Kidney (tissue), 13 donors: ENCODE measurements at regions not wholly inside any gene's neighbourhood (a gene's known extent, or its start where the extent isn't known, plus 50 kb on each side); places are given as distances from the start of the nearest gene placed in this dataset.

ENCODE experiments used
- DNase-seq, 5 donors: peaks; one replicate each; pipeline ENCODE4 v3.0.0-alpha.2; 2013 to 2020
- FAIRE-seq: peaks from 2 replicates; lab custom pipeline; 2012; peaks lifted over from hg19 to GRCh38; lab: Jason Lieb, UNC
- H3K27ac ChIP-seq, 2 donors: one replicate each; pipeline ENCODE4 v1.7.0; 2013; ENCODE audit warnings: low read depth in 2 of 2, low read length in 2 of 2, inconsistent platforms in 1 of 2
- H3K27me3 ChIP-seq: one replicate; pipeline ENCODE4 v1.7.1; 2013; ENCODE audit warnings: low read length, inconsistent platforms; ENCODE audit not compliant: control insufficient read depth, insufficient read depth
- H3K36me3 ChIP-seq, 3 donors: one replicate each; pipeline versions ENCODE4 v1.7.0 to v1.7.1; 2013; ENCODE audit warnings: low read length in 3 of 3, control low read depth in 1 of 3, inconsistent platforms in 1 of 3; ENCODE audit not compliant: insufficient read depth in 3 of 3, control insufficient read depth in 2 of 3
- H3K4me1 ChIP-seq, 3 donors: one replicate each; pipeline versions ENCODE4 v1.7.0 to v1.7.1; 2013; ENCODE audit warnings: low read length in 3 of 3, inconsistent platforms in 1 of 3, low read depth in 1 of 3; ENCODE audit not compliant: control insufficient read depth in 2 of 3, insufficient read depth in 2 of 3
- H3K4me3 ChIP-seq, 3 donors: one replicate each; pipeline versions ENCODE4 v1.7.0 to v1.8.1; 2013; ENCODE audit warnings: low read length in 3 of 3, control low read depth in 1 of 3, inconsistent platforms in 1 of 3
- H3K9ac ChIP-seq, 3 donors: one replicate each; pipeline versions ENCODE4 v1.7.0 to v1.7.1; 2013; ENCODE audit warnings: low read length in 3 of 3, control low read depth in 1 of 3, inconsistent platforms in 1 of 3
- H3K9me3 ChIP-seq, 3 donors: one replicate each; pipeline versions ENCODE4 v1.7.0 to v1.7.1; 2013; ENCODE audit warnings: low read length in 3 of 3, control low read depth in 1 of 3, inconsistent platforms in 1 of 3; ENCODE audit not compliant: control insufficient read depth in 2 of 3, insufficient read depth in 1 of 3
- CTCF ChIP-seq: IDR thresholded peaks from 3 replicates; pipeline ENCODE4 v1.5.1; 2012; ENCODE audit warnings: mild to moderate bottlenecking, moderate library complexity, borderline replicate concordance; ENCODE audit not compliant: insufficient read depth; ENCODE audit errors: extremely low read depth
- intact Hi-C: fragments of 100-400 bp; cut with DNase I; formaldehyde crosslinking; loops from one replicate; pipeline ENCODE4 v1.11.1; 2022
- donor health status: control.
- donor health status: control.
- donor health status: control.
- donor health status: control.
- donor health status: control.
- donor health status: DM: yes; HTN: yes; CAD: no.
- donor health status: Normal renal cell carcinoma (clear cell type).

DNA sequence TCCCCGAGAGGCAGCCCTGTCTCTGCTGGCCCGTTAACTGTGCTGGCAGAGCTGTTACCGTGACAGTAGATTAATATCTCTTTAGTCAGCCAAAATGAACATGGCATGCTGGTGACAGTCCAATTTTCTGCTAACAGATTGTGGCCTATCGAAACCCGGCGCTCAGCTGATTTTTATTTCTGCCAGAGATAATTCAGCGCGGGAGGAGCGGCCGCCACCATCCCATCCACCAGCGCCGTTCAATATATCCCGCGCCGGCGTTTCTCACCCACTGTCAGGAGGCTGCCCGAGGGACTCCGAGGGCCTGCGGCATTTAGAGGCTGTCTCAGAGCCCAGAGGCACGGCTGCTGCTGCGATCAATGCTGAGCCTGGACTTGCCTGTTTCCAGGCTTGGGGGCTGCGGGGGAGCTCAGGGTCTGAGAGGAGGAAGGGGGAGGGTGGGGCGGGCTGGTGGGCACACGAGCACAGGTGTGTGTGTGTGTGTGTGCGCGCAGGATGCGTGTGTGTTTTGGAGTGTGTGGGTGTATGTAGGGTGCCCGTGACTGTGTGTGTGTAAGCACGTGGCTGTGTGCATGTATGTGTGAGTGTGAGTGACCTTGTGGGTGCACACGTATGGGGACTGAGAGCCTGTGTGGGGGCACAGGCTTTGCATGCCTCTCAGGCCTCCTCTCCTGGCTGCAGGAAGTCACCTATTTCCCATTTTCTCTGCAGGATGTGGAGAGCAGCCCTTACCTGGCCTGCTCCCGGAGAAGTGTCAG is 109.7 kb upstream of the ACTRT2 start:
- H3K27ac ChIP-seq, result no peak overlapping the region
- H3K36me3 ChIP-seq, result no peaks in the 10 kb centered on the region
- H3K27me3 ChIP-seq, result no peaks in the 10 kb centered on the region
- DNase-seq (no peak), FAIRE-seq (no peak)
- no peaks in the 10 kb centered on the region for H3K9me3 ChIP-seq
- intact Hi-C loops, result no loop called here
- H3K4me1 ChIP-seq, result no peaks in the 10 kb centered on the region
- no peak overlapping the region for H3K9ac ChIP-seq
- no peak for TF ChIP-seq CTCF
- H3K4me3 ChIP-seq, result no peak overlapping the region

- DNase-seq (no peak), FAIRE-seq (no peak)
- intact Hi-C loops, result no loop called here
- Histone ChIP-seq H3K9me3 (no peaks in the 10 kb centered on the region), H3K27ac (no peak overlapping the region), H3K4me3 (no peak overlapping the region), H3K9ac (no peak overlapping the region), H3K27me3 (no peaks in the 10 kb centered on the region), H3K36me3 (no peaks in the 10 kb centered on the region), H3K4me1 (no peaks in the 10 kb centered on the region)
- TF ChIP-seq CTCF, result no peak
Observed at GRCh38 chr1:2912424-2913061, 108.7 kb upstream of the ACTRT2 start.

- FAIRE-seq, result no peak
- Histone ChIP-seq H3K9me3 (no peaks in the 10 kb centered on the region), H3K36me3 (no peaks in the 10 kb centered on the region), H3K27ac (no peak overlapping the region), H3K4me3 (no peak overlapping the region), H3K9ac (no peak overlapping the region), H3K4me1 (no peaks in the 10 kb centered on the region), H3K27me3 (no peaks in the 10 kb centered on the region)
- no peak for TF ChIP-seq CTCF
- DNase-seq, result no peak
- intact Hi-C loops, result no loop called here
Observed at GRCh38 chr1:2913091-2913490, 108.2 kb upstream of the ACTRT2 start.
